ENCODE measurements at regions not wholly inside any gene's neighbourhood (a gene's known extent, or its start where the extent isn't known, plus 50 kb on each side); places are given as distances from the start of the nearest gene placed in this dataset.

DNA sequence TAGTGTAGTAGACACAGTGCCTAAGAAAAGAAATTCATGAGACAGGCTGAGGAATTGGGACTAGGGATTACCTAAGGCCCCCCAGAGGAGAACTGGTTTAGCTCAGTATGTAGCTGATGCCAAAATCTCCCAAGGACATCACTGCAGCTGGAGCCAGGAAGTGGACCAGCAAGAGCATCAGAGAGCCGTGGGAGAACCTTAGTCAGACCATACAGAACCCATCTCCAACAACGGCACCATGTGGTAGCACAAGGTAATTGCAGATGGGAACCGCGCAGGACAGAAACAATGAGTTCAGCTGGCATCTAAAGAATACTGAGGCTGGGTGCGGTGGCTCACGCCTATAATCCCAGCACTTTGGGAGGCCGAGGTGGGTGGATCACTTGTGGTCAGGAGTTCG, 81.7 kb downstream of the WNT5A start:
- DNase-seq (ENCODE audit: low read depth) = no peak
- TF ChIP-seq, protein P1, sequence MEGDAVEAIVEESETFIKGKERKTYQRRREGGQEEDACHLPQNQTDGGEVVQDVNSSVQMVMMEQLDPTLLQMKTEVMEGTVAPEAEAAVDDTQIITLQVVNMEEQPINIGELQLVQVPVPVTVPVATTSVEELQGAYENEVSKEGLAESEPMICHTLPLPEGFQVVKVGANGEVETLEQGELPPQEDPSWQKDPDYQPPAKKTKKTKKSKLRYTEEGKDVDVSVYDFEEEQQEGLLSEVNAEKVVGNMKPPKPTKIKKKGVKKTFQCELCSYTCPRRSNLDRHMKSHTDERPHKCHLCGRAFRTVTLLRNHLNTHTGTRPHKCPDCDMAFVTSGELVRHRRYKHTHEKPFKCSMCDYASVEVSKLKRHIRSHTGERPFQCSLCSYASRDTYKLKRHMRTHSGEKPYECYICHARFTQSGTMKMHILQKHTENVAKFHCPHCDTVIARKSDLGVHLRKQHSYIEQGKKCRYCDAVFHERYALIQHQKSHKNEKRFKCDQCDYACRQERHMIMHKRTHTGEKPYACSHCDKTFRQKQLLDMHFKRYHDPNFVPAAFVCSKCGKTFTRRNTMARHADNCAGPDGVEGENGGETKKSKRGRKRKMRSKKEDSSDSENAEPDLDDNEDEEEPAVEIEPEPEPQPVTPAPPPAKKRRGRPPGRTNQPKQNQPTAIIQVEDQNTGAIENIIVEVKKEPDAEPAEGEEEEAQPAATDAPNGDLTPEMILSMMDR (conservative IDR thresholded peaks at IDR 0.05; ENCODE audit: low read depth, low read length) = peak; percentile 53
- no peak overlapping the region for H3K4me3 ChIP-seq (ENCODE audit: low read depth, low read length)

- DNase-seq (ENCODE audit: low read depth) = peak; percentile 59
- TF ChIP-seq, protein P1 (conservative IDR thresholded peaks at IDR 0.05; ENCODE audit: low read depth, low read length) = no peak
Measured at GRCh38 chr3:55402886-55403609, 84.1 kb downstream of the WNT5A start.

DNA sequence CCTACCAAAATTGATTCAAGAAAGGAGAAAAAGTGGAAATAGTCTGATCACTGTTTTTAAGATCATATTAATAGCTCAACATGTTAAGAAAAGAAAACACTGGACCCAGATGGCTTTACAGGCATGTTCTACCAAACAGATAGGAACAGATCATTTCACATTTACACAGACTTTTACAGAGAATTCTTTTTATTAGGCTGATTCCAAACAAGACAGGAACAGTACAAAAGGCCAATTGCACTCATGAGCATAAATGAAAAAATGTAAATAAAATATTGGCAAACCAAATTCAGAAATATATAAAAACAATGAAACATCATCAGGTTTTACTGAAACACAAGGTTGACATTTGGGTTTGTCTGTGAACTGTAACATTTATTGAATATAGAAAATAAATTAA, 106.5 kb downstream of the WNT5A start:
- no peak for DNase-seq (ENCODE audit: low read depth)
- no peak overlapping the region for H3K4me3 ChIP-seq (ENCODE audit: low read depth, low read length)
- TF ChIP-seq, protein P1 (conservative IDR thresholded peaks at IDR 0.05; ENCODE audit: low read depth, low read length) = no peak

More at GRCh38 chr3:55402886-55403609, 84.1 kb downstream of the WNT5A start:
- H3K4me3 ChIP-seq (ENCODE audit: low read depth, low read length) = no peak overlapping the region

GRCh38 chr3:55376753-55377347, 110.3 kb downstream of the WNT5A start:
- TF ChIP-seq, protein P1 (conservative IDR thresholded peaks at IDR 0.05; ENCODE audit: low read depth, low read length) = no peak
- no peak overlapping the region for H3K4me3 ChIP-seq (ENCODE audit: low read depth, low read length)
- DNase-seq (ENCODE audit: low read depth) = no peak

GRCh38 chr3:55373423-55373822, 113.7 kb downstream of the WNT5A start:
- TF ChIP-seq, protein P1 (conservative IDR thresholded peaks at IDR 0.05; ENCODE audit: low read depth, low read length) = no peak
- no peak for DNase-seq (ENCODE audit: low read depth)
- H3K4me3 ChIP-seq (ENCODE audit: low read depth, low read length) = no peak overlapping the region

GRCh38 chr3:55370272-55370671, 116.8 kb downstream of the WNT5A start:
- TF ChIP-seq, protein P1 (conservative IDR thresholded peaks at IDR 0.05; ENCODE audit: low read depth, low read length) = no peak
- no peak overlapping the region for H3K4me3 ChIP-seq (ENCODE audit: low read depth, low read length)
- no peak for DNase-seq (ENCODE audit: low read depth)
